ENCODE measurements at regions not wholly inside any gene's neighbourhood (a gene's known extent, or its start where the extent isn't known, plus 50 kb on each side); places are given as distances from the start of the nearest gene placed in this dataset.

DNA sequence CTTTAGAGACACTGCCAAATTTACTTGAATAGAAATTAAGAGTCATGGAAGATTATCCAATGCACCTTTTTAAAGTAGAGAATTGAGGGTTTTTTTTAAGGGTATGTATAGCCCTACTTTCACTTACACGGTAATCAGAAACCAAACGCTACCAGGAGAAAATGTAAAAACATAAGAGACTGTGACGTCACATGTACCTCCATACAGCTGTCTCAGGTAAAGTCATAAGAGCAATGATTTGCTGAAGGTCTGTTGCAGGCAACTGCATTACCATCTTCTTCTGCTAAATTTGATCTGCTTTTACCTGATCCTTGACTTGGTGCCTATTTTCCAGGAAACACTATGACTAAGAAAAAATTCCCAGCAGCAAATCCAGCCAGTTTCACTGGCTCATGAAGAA is 478.5 kb upstream of the DDX18 start:
- H3K4me3 ChIP-seq (replicated peaks in 1 of 2; ENCODE audit: low read depth in 1 of 2, low read length in 2 of 2): no peak overlapping the region
- H3K4me1 ChIP-seq (ENCODE audit: control insufficient read depth in 1 of 2, insufficient read depth in 2 of 2, low read length in 2 of 2): no peaks in the 10 kb centered on the region
- H2AFZ ChIP-seq (ENCODE audit: low read depth, low read length, poor library complexity, severe bottlenecking): no peak overlapping the region
- DNase-seq (ENCODE audit: low read depth, low spot score) (no peak), ATAC-seq (no peak)
- intact Hi-C loops (cut with micrococcal nuclease): no loop called here
- peaks cover 3 to 24% of the 10 kb centered on the region in 2 experiments; a peak in 2 of 4 replicates for H3K9me3 ChIP-seq (ENCODE audit: control insufficient read depth in 1 of 2, insufficient read depth in 1 of 2, low read depth in 1 of 2, low read length in 2 of 2)
- H3K79me2 ChIP-seq (ENCODE audit: insufficient read depth, low read length): no peaks in the 10 kb centered on the region
- no peak overlapping the region for H3K9ac ChIP-seq (ENCODE audit: low read length)
- H3K4me2 ChIP-seq (ENCODE audit: low read length): no peak overlapping the region
- H3K36me3 ChIP-seq (ENCODE audit: control insufficient read depth in 1 of 2, insufficient read depth in 2 of 2, low read length in 2 of 2): no peaks in the 10 kb centered on the region
- no peaks in the 10 kb centered on the region for H3K9me2 ChIP-seq (ENCODE audit: insufficient read depth)
- POLR2A ChIA-PET: no interaction called here
- no peaks in the 10 kb centered on the region for H4K20me1 ChIP-seq (ENCODE audit: insufficient read depth)
- no peaks in the 10 kb centered on the region for H3K27me3 ChIP-seq (ENCODE audit: insufficient read depth, low read length)
- no peak overlapping the region for H3K27ac ChIP-seq (ENCODE audit: low read depth, low read length)
- RAD21 ChIA-PET (ENCODE audit: low non-redundant PET in 1 of 2, low total read pairs in 2 of 2, uncharacterized antibody in 2 of 2, unreplicated experiment in 2 of 2): no interaction called here
- TF ChIP-seq POLR2AphosphoS5 (IDR thresholded peaks at IDR 0.05; ENCODE audit: low read depth, low read length) (no peak), ZBTB33 (IDR thresholded peaks at IDR 0.05; ENCODE audit: extremely low read depth, insufficient replicate concordance, low read length) (no peak), ATF3 (IDR thresholded peaks at IDR 0.05) (no peak), FOSL1 (IDR thresholded peaks at IDR 0.05; ENCODE audit: low read depth) (no peak), EZH2 (IDR thresholded peaks at IDR 0.05) (no peak), CEBPB (IDR thresholded peaks at IDR 0.05; ENCODE audit: low read depth) (no peak), SIN3A (IDR thresholded peaks at IDR 0.05; ENCODE audit: low read depth) (no peak), ZFX (IDR thresholded peaks at IDR 0.05) (no peak), ELF1 (IDR thresholded peaks at IDR 0.05; ENCODE audit: borderline replicate concordance, low read depth) (no peak), CBX3 (IDR thresholded peaks at IDR 0.05; ENCODE audit: low read depth) (no peak), MAX (IDR thresholded peaks at IDR 0.05) (no peak), EZH2phosphoT487 (IDR thresholded peaks at IDR 0.05; ENCODE audit: borderline replicate concordance) (no peak), SRF (IDR thresholded peaks at IDR 0.05; ENCODE audit: low read depth) (no peak), JUND (IDR thresholded peaks at IDR 0.05) (no peak)
- TF ChIP-seq, protein P1, sequence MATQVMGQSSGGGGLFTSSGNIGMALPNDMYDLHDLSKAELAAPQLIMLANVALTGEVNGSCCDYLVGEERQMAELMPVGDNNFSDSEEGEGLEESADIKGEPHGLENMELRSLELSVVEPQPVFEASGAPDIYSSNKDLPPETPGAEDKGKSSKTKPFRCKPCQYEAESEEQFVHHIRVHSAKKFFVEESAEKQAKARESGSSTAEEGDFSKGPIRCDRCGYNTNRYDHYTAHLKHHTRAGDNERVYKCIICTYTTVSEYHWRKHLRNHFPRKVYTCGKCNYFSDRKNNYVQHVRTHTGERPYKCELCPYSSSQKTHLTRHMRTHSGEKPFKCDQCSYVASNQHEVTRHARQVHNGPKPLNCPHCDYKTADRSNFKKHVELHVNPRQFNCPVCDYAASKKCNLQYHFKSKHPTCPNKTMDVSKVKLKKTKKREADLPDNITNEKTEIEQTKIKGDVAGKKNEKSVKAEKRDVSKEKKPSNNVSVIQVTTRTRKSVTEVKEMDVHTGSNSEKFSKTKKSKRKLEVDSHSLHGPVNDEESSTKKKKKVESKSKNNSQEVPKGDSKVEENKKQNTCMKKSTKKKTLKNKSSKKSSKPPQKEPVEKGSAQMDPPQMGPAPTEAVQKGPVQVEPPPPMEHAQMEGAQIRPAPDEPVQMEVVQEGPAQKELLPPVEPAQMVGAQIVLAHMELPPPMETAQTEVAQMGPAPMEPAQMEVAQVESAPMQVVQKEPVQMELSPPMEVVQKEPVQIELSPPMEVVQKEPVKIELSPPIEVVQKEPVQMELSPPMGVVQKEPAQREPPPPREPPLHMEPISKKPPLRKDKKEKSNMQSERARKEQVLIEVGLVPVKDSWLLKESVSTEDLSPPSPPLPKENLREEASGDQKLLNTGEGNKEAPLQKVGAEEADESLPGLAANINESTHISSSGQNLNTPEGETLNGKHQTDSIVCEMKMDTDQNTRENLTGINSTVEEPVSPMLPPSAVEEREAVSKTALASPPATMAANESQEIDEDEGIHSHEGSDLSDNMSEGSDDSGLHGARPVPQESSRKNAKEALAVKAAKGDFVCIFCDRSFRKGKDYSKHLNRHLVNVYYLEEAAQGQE (IDR thresholded peaks at IDR 0.05; ENCODE audit: low read depth): no peak
- CTCF ChIA-PET: no interaction called here
- no TSS peak for BruUV-seq (replicated peaks)
